H9 (cell line): ENCODE measurements at regions not wholly inside any gene's neighbourhood (a gene's known extent, or its start where the extent isn't known, plus 50 kb on each side); places are given as distances from the start of the nearest gene placed in this dataset.

ENCODE experiments used
- DNase-seq: peaks from one replicate; pipeline ENCODE4 v3.0.0-alpha.2; 2017
- H2AFZ ChIP-seq: one replicate; pipeline ENCODE4 v1.6.1; 2013; ENCODE audit warnings: mild to moderate bottlenecking, low read length, control low read depth, moderate library complexity
- H2AK5ac ChIP-seq: 2 replicates; pipeline ENCODE4 v1.6.1; 2013; ENCODE audit warnings: low read length, control low read depth, mixed read lengths; ENCODE audit not compliant: insufficient read length
- H2BK120ac ChIP-seq: one replicate; pipeline ENCODE4 v1.6.1; 2013; ENCODE audit warnings: low read depth, mild to moderate bottlenecking, low read length, control low read depth, inconsistent platforms; ENCODE audit not compliant: poor library complexity, severe bottlenecking
- H2BK12ac ChIP-seq: 2 replicates; pipeline ENCODE4 v1.6.1; 2013; ENCODE audit warnings: low read length, control low read depth, mixed read lengths, low read depth; ENCODE audit not compliant: insufficient read length
- H2BK15ac ChIP-seq: 2 replicates; pipeline ENCODE4 v1.6.1; 2013; ENCODE audit warnings: low read depth, low read length, control low read depth
- H2BK20ac ChIP-seq: one replicate; pipeline ENCODE4 v1.6.1; 2013; ENCODE audit warnings: low read depth, mild to moderate bottlenecking, low read length, control low read depth, inconsistent platforms; ENCODE audit not compliant: poor library complexity, severe bottlenecking
- H2BK5ac ChIP-seq: 2 replicates; pipeline ENCODE4 v1.6.1; 2013; ENCODE audit warnings: low read length, control low read depth, mixed read lengths; ENCODE audit not compliant: insufficient read length
- H3K14ac ChIP-seq: 2 replicates; pipeline ENCODE4 v1.6.1; 2013; ENCODE audit warnings: low read length, control low read depth; ENCODE audit not compliant: insufficient read depth
- H3K18ac ChIP-seq: 2 replicates; pipeline ENCODE4 v1.6.1; 2013; ENCODE audit warnings: low read depth, mild to moderate bottlenecking, mixed read lengths, low read length, control low read depth; ENCODE audit not compliant: insufficient read length
- H3K23ac ChIP-seq: 2 replicates; pipeline ENCODE4 v1.6.1; 2013; ENCODE audit warnings: low read length, control low read depth, mixed read lengths, low read depth; ENCODE audit not compliant: insufficient read length
- H3K23me2 ChIP-seq: 2 replicates; pipeline ENCODE4 v1.6.1; 2013; ENCODE audit warnings: low read depth, mild to moderate bottlenecking, mixed read lengths, low read length, control low read depth; ENCODE audit not compliant: insufficient read length, poor library complexity, severe bottlenecking
- H3K27ac ChIP-seq: 2 replicates; pipeline ENCODE4 v1.5.1; 2013; ENCODE audit warnings: low read length, control low read depth, mixed read lengths, low read depth; ENCODE audit not compliant: insufficient read length
- H3K27me3 ChIP-seq: 2 replicates; pipeline ENCODE4 v1.6.1; 2013; ENCODE audit warnings: low read length, control low read depth, inconsistent platforms; ENCODE audit not compliant: insufficient read depth
- H3K4ac ChIP-seq: 2 replicates; pipeline ENCODE4 v1.6.1; 2013; ENCODE audit warnings: low read depth, mild to moderate bottlenecking, control low read depth, inconsistent platforms, low read length, moderate library complexity
- H3K4me1 ChIP-seq: 2 replicates; pipeline ENCODE4 v1.6.1; 2013; ENCODE audit warnings: low read length, control low read depth, inconsistent platforms; ENCODE audit not compliant: insufficient read depth
- H3K4me2 ChIP-seq: 2 replicates; pipeline ENCODE4 v1.6.1; 2013; ENCODE audit warnings: low read length, control low read depth, mixed read lengths; ENCODE audit not compliant: insufficient read length, insufficient read depth
- H3K56ac ChIP-seq: 2 replicates; pipeline ENCODE4 v1.6.1; 2013; ENCODE audit warnings: low read depth, mild to moderate bottlenecking, mixed read lengths, low read length, control low read depth; ENCODE audit not compliant: insufficient read length
- H3K79me1 ChIP-seq: 2 replicates; pipeline ENCODE4 v1.6.1; 2013; ENCODE audit warnings: low read depth, mild to moderate bottlenecking, moderate library complexity, low read length, control low read depth, inconsistent platforms; ENCODE audit not compliant: insufficient read depth, poor library complexity, severe bottlenecking
- H3K79me2 ChIP-seq: 2 replicates; pipeline ENCODE4 v1.6.1; 2013; ENCODE audit warnings: low read length, control low read depth, inconsistent platforms; ENCODE audit not compliant: insufficient read depth
- H3K9ac ChIP-seq: 2 replicates; pipeline ENCODE4 v1.6.1; 2013; ENCODE audit warnings: low read length, control low read depth, mixed read lengths; ENCODE audit not compliant: insufficient read length; ENCODE audit errors: extremely low read depth
- H3K9me3 ChIP-seq: one replicate; pipeline ENCODE4 v1.6.1; 2013; ENCODE audit warnings: low read depth, low read length, inconsistent platforms; ENCODE audit not compliant: control insufficient read depth
- H3T11ph ChIP-seq: one replicate; pipeline ENCODE4 v1.6.1; 2013; ENCODE audit warnings: mild to moderate bottlenecking, low read length, control low read depth, inconsistent platforms
- H4K20me1 ChIP-seq: one replicate; pipeline ENCODE4 v1.6.1; 2013; ENCODE audit not compliant: control insufficient read depth, insufficient read length, insufficient read depth
- H4K5ac ChIP-seq: 2 replicates; pipeline ENCODE4 v1.6.1; 2013; ENCODE audit warnings: low read depth, mild to moderate bottlenecking, mixed read lengths, low read length, control low read depth; ENCODE audit not compliant: insufficient read length
- H4K8ac ChIP-seq: replicated peaks from 2 replicates; pipeline ENCODE4 v1.6.1; 2013; ENCODE audit warnings: low read length, control low read depth, mixed read lengths, low read depth; ENCODE audit not compliant: insufficient read length
- H4K91ac ChIP-seq: 2 replicates; pipeline ENCODE4 v1.6.1; 2013; ENCODE audit warnings: low read depth, mild to moderate bottlenecking, moderate library complexity, mixed read lengths, low read length, control low read depth; ENCODE audit not compliant: insufficient read length
- H3K27ac Mint-ChIP-seq, 3 experiments: 2 replicates in 2 of 3; 3 replicates in 1 of 3; pipeline ENCODE4 v1.8.0; 2020 to 2021; ENCODE audit warnings: mixed read lengths in 3 of 3, mild to moderate bottlenecking in 1 of 3, moderate library complexity in 1 of 3
- H3K27me3 Mint-ChIP-seq: 2 replicates; pipeline ENCODE4 v1.8.0; 2021; ENCODE audit warnings: low read depth, mild to moderate bottlenecking, moderate library complexity, mixed read lengths
- H3K36me3 Mint-ChIP-seq, 3 experiments: 2 replicates in 2 of 3; 3 replicates in 1 of 3; pipeline ENCODE4 v1.8.0; 2020 to 2021; ENCODE audit warnings: low read depth in 3 of 3, mixed read lengths in 3 of 3; ENCODE audit not compliant: insufficient read depth in 1 of 3
- H3K4me1 Mint-ChIP-seq, 2 experiments: 2 replicates each; pipeline ENCODE4 v1.8.0; 2020; ENCODE audit warnings: mixed read lengths in 2 of 2
- H3K4me3 Mint-ChIP-seq, 2 experiments: 2 replicates in 1 of 2; 3 replicates in 1 of 2; pipeline ENCODE4 v1.8.0; 2020 to 2021; ENCODE audit warnings: mild to moderate bottlenecking in 2 of 2, mixed read lengths in 2 of 2, moderate library complexity in 1 of 2
- H3K9me3 Mint-ChIP-seq, 2 experiments: 2 replicates in 1 of 2; 3 replicates in 1 of 2; pipeline ENCODE4 v1.8.0; 2020; ENCODE audit warnings: mild to moderate bottlenecking in 2 of 2, mixed read lengths in 2 of 2, moderate library complexity in 1 of 2
- CTCF ChIP-seq: fragments of 200-600 bp; sonication (generic); conservative IDR thresholded peaks from 3 replicates; pipeline ENCODE4 v1.8.0; 2021; ENCODE audit warnings: antibody characterized with exemption, mild to moderate bottlenecking
- WGBS: extraction: QIAGEN DNeasy Blood & Tissue Kit; methylation state at CpG from one replicate; pipeline ENCODE4 v1.1.7; 2013; ENCODE audit warnings: missing lambda C conversion rate, low lambda C conversion rate, mixed read lengths; ENCODE audit not compliant: insufficient read length; ENCODE audit errors: extremely low coverage; 5-methylcytosine and 5-hydroxymethylcytosine counted together

GRCh38 chr4:67125636-67126514 lies 419.4 kb downstream of the CENPC start:
- Histone ChIP-seq H3K23ac (no peak overlapping the region), H4K20me1 (no peaks in the 10 kb centered on the region), H2BK120ac (no peak overlapping the region), H3K27me3 (no peaks in the 10 kb centered on the region), H4K5ac (no peak overlapping the region), H2BK12ac (no peak overlapping the region), H2AFZ (no peak overlapping the region), H2BK15ac (no peak overlapping the region), H3K18ac (no peak overlapping the region), H3K4ac (no peak overlapping the region), H3T11ph (no peak overlapping the region), H4K8ac (no peak overlapping the region), H4K91ac (no peak overlapping the region), H3K27ac (no peak overlapping the region), H2BK5ac (no peak overlapping the region), H3K9ac (no peak overlapping the region), H3K4me2 (no peak overlapping the region), H2BK20ac (no peak overlapping the region), H3K14ac (no peak overlapping the region), H3K79me1 (no peaks in the 10 kb centered on the region), H3K79me2 (no peaks in the 10 kb centered on the region), H3K4me1 (no peaks in the 10 kb centered on the region), H2AK5ac (no peak overlapping the region), H3K56ac (no peak overlapping the region), H3K9me3 (no peaks in the 10 kb centered on the region), H3K23me2 (no peaks in the 10 kb centered on the region)
- DNase-seq = no peak
- no CpG with 5 or more reads among the region's 5 CpGs for WGBS
- no peaks in the 10 kb centered on the region for H3K9me3 Mint-ChIP-seq
- H3K27me3 Mint-ChIP-seq = no peaks in the 10 kb centered on the region
- no peak overlapping the region for H3K4me3 Mint-ChIP-seq
- H3K4me1 Mint-ChIP-seq = 0 out of 4 replicates have a peak, but pooled peaks cover 0 to 3% of the 10 kb centered on the region in 2 experiments
- H3K36me3 Mint-ChIP-seq = no peaks in the 10 kb centered on the region
- no peak for TF ChIP-seq CTCF
- H3K27ac Mint-ChIP-seq = no peak overlapping the region
